ENCODE measurements at regions not wholly inside any gene's neighbourhood (a gene's known extent, or its start where the extent isn't known, plus 50 kb on each side); places are given as distances from the start of the nearest gene placed in this dataset.

GRCh38 chr1:4561205-4561604, 93.2 kb upstream of the AJAP1 start:
- TF ChIP-seq CTCF (IDR thresholded peaks at IDR 0.05) (no peak), POLR2A (IDR thresholded peaks at IDR 0.05) (no peak)

Measured in right lobe of liver (tissue), 4 donors.